CD4-positive, alpha-beta memory T cell (primary cell): ENCODE measurements at regions not wholly inside any gene's neighbourhood (a gene's known extent, or its start where the extent isn't known, plus 50 kb on each side); places are given as distances from the start of the nearest gene placed in this dataset.

ENCODE experiments used
- CTCF ChIA-PET: fragments of 350-600 bp; sonication (Branson Sonifier 250); formaldehyde crosslinking; loops from one replicate; lab custom pipeline; 2021; ENCODE audit warnings: inconsistent platforms; ENCODE audit not compliant: partially characterized antibody; lab: Charles Lee
- POLR2A ChIA-PET: fragments of 350-600 bp; sonication (Branson Sonifier 250); formaldehyde crosslinking; loops from one replicate; lab custom pipeline; 2021; ENCODE audit not compliant: partially characterized antibody; lab: Charles Lee
- DNase-seq, 5 donors: peaks; one replicate each; pipeline versions ENCODE4 v3.0.0 to v3.0.0-alpha.2; 2020 to 2022; ENCODE audit warnings: mixed read lengths in 1 of 5
- H3K27ac ChIP-seq: one replicate; pipeline ENCODE4 v1.7.0; 2013; ENCODE audit warnings: low read depth, low read length
- H3K27me3 ChIP-seq: 2 replicates; pipeline ENCODE4 v1.7.0; 2013; ENCODE audit warnings: mild to moderate bottlenecking, low read length, moderate library complexity; ENCODE audit not compliant: insufficient read depth
- H3K36me3 ChIP-seq: 2 replicates; pipeline ENCODE4 v1.7.0; 2013; ENCODE audit warnings: mild to moderate bottlenecking, low read length, moderate library complexity; ENCODE audit not compliant: insufficient read depth
- H3K4me1 ChIP-seq: 2 replicates; pipeline ENCODE4 v1.7.0; 2013; ENCODE audit warnings: mild to moderate bottlenecking, low read length, moderate library complexity; ENCODE audit not compliant: insufficient read depth
- H3K4me3 ChIP-seq, 2 donors: one replicate each; pipeline ENCODE4 v1.7.0; 2013; ENCODE audit warnings: low read length in 2 of 2, mild to moderate bottlenecking in 1 of 2
- H3K9me3 ChIP-seq, 2 donors: one replicate each; pipeline ENCODE4 v1.7.0; 2013; ENCODE audit warnings: low read length in 2 of 2, control low read depth in 1 of 2; ENCODE audit not compliant: control insufficient read depth in 1 of 2
- H3K27ac Mint-ChIP-seq, 7 donors: one replicate each; pipeline ENCODE4 v1.8.0; 2020 to 2021; ENCODE audit warnings: mixed read lengths in 7 of 7, mild to moderate bottlenecking in 6 of 7, inconsistent platforms in 3 of 7, moderate library complexity in 3 of 7
- H3K27me3 Mint-ChIP-seq, 2 donors: one replicate each; pipeline ENCODE4 v1.8.0; 2020 to 2021; ENCODE audit warnings: mixed read lengths in 2 of 2
- H3K36me3 Mint-ChIP-seq, 2 donors: one replicate each; pipeline ENCODE4 v1.8.0; 2020 to 2021; ENCODE audit warnings: mixed read lengths in 2 of 2, inconsistent platforms in 1 of 2, mild to moderate bottlenecking in 1 of 2
- H3K4me1 Mint-ChIP-seq, 4 donors: one replicate each; pipeline ENCODE4 v1.8.0; 2020 to 2021; ENCODE audit warnings: mixed read lengths in 4 of 4, mild to moderate bottlenecking in 1 of 4
- H3K4me3 Mint-ChIP-seq, 8 donors: one replicate each; pipeline ENCODE4 v1.8.0; 2020 to 2021; ENCODE audit warnings: mixed read lengths in 8 of 8, mild to moderate bottlenecking in 7 of 8, moderate library complexity in 6 of 8, inconsistent platforms in 3 of 8
- H3K9me3 Mint-ChIP-seq, 8 donors: one replicate each; pipeline ENCODE4 v1.8.0; 2020 to 2021; ENCODE audit warnings: mixed read lengths in 8 of 8, mild to moderate bottlenecking in 5 of 8, inconsistent platforms in 3 of 8, moderate library complexity in 1 of 8
- intact Hi-C: fragments of 100-400 bp; cut with micrococcal nuclease; formaldehyde crosslinking; loops from one replicate; pipeline ENCODE4 v1.15.1; 2023

DNA sequence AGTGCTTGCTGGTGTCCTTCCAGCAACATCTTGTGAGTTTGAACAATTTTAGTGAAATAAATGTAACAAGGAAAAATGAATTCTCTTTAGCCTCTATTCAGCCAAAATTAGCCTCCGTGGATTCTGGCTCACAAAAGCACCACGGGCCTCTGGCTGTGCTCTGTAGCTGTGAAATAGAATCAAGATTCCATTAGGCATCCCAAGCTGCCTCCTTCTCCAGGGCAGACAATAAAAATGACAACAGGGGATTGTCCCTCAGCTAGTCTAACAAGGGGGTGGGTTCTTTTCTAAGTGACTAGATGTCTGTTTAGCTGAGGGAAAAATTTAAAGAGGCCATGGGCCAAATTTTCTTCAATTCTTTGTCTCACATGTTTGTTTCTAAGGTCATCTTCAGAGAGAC, 254.7 kb upstream of the FIGN start:
- POLR2A ChIA-PET = no interaction called here
- DNase-seq = no peak
- Mint-ChIP-seq H3K27me3 (no peaks in the 10 kb centered on the region), H3K36me3 (no peaks in the 10 kb centered on the region), H3K4me1 (no peaks in the 10 kb centered on the region), H3K4me3 (no peak overlapping the region), H3K9me3 (peaks cover 0 to 12% (median 3%) of the 10 kb centered on the region in 8 donors), H3K27ac (no peak overlapping the region)
- Histone ChIP-seq H3K4me1 (no peaks in the 10 kb centered on the region), H3K27ac (no peak overlapping the region), H3K4me3 (no peak overlapping the region), H3K9me3 (no peaks in the 10 kb centered on the region), H3K27me3 (no peaks in the 10 kb centered on the region), H3K36me3 (no peaks in the 10 kb centered on the region)
- CTCF ChIA-PET = no interaction called here
- intact Hi-C loops = no loop called here

DNA sequence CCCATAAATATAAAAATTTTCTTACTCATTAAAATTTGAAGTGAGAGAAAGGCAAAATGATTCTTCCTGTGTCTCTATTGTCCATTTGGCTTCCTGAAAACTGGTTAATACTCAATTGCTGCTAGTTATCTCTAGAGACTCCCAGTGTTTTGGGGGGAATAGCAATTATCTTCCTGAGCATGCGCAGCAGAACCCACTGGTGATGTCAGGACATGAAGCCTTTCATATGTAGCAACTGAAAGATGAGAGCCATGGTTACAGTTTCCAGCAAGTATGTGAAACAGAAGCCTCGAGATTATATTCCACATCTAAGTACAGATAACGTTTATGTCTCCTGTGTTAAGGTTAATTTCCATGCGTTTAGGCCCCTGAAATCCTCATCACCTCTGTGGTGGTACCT, 254.3 kb upstream of the FIGN start:
- intact Hi-C loops = no loop called here
- POLR2A ChIA-PET = no interaction called here

DNA sequence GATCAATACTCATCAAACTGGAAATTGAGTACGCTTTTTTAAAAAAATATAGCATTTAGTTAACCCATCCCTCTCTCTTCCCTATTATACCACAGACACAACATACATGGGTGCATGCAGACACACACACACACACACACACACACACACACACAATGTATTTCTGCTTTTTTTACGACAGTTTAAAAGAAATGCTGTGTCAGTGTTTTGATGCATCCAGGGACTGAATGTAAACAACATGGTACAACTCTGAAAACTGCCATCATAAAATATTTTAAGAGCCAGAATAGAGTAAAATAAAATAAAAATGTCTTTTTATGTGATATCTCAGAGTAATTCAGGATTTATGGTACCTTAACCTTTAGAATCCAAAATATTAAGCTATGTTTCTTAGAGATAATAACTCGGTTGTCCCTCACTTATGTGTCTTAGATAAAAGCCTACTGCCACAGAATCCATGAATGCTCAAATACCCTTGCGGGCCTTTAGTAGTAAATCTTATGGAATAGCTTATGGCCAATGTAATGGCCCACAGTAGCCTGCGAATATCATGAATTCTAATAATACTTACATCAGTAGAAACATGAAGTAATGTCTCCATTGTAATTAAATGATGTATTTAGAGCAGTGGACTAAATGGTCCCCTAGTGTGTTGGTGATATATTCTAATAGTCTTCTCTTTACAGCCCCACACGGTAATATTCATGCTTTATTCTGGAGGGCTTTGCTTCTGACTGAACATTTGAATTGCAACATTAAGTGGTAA, 251.6 kb upstream of the FIGN start:
- Mint-ChIP-seq H3K27ac (no peak overlapping the region), H3K4me1 (no peaks in the 10 kb centered on the region), H3K36me3 (no peaks in the 10 kb centered on the region), H3K4me3 (no peak overlapping the region), H3K9me3 (peaks cover 0 to 6% (median 1%) of the 10 kb centered on the region in 8 donors), H3K27me3 (no peaks in the 10 kb centered on the region)
- ChIA-PET POLR2A (no interaction called here), CTCF (no interaction called here)
- Histone ChIP-seq H3K9me3 (no peaks in the 10 kb centered on the region), H3K4me3 (no peak overlapping the region), H3K27me3 (no peaks in the 10 kb centered on the region), H3K27ac (no peak overlapping the region), H3K4me1 (no peaks in the 10 kb centered on the region), H3K36me3 (no peaks in the 10 kb centered on the region)
- intact Hi-C loops = no loop called here
- DNase-seq = no peak

More for the DNA sequence above, 254.3 kb upstream of the FIGN start:
- Histone ChIP-seq H3K4me3 (no peak overlapping the region), H3K27me3 (no peaks in the 10 kb centered on the region), H3K9me3 (no peaks in the 10 kb centered on the region), H3K27ac (no peak overlapping the region), H3K36me3 (no peaks in the 10 kb centered on the region), H3K4me1 (no peaks in the 10 kb centered on the region)
- Mint-ChIP-seq H3K9me3 (peaks cover 0 to 12% (median 3%) of the 10 kb centered on the region in 8 donors), H3K27ac (no peak overlapping the region), H3K27me3 (no peaks in the 10 kb centered on the region), H3K4me1 (no peaks in the 10 kb centered on the region), H3K4me3 (no peak overlapping the region), H3K36me3 (no peaks in the 10 kb centered on the region)
- DNase-seq = no peak
- CTCF ChIA-PET = no interaction called here

DNA sequence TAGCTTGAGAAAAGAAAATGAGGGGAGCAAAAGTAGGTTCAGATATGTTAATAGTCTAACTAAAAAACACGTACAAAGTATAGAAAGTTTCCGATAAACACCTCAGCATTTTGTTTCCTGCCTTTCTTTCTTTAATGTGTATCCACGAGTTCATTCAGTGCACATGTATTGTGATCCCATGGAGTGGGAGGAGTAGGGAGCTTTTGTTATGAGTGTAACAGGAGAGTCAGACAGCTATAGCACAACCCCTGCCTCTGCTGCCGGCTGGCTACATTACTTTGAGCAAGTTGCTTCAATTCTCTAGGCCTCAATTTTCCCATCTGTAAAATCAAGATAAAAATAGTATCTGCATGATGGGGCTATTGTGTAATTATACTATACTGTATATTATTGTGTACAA, 249.2 kb upstream of the FIGN start:
- no peaks in the 10 kb centered on the region for H3K36me3 Mint-ChIP-seq
- ChIA-PET CTCF (interaction anchor here (1.1 kb wide), 1 partner anchor 14 kb away, joined by 3 read pairs; no protein-coding TSS in a partner anchor), POLR2A (no interaction called here)
- peaks cover 0 to 20% (median 4%) of the 10 kb centered on the region in 8 donors for H3K9me3 Mint-ChIP-seq
- no peaks in the 10 kb centered on the region for H3K4me1 Mint-ChIP-seq
- no peak overlapping the region for H3K27ac Mint-ChIP-seq
- no peak overlapping the region for H3K4me3 Mint-ChIP-seq
- no peak overlapping the region for H3K27ac ChIP-seq
- no peaks in the 10 kb centered on the region for H3K4me1 ChIP-seq
- intact Hi-C loops = no loop called here
- H3K27me3 Mint-ChIP-seq = no peaks in the 10 kb centered on the region
- DNase-seq = no peak
- peaks cover 0 to 4% of the 10 kb centered on the region in 2 donors for H3K9me3 ChIP-seq
- no peak overlapping the region for H3K4me3 ChIP-seq
- no peaks in the 10 kb centered on the region for H3K36me3 ChIP-seq
- H3K27me3 ChIP-seq = no peaks in the 10 kb centered on the region

DNA sequence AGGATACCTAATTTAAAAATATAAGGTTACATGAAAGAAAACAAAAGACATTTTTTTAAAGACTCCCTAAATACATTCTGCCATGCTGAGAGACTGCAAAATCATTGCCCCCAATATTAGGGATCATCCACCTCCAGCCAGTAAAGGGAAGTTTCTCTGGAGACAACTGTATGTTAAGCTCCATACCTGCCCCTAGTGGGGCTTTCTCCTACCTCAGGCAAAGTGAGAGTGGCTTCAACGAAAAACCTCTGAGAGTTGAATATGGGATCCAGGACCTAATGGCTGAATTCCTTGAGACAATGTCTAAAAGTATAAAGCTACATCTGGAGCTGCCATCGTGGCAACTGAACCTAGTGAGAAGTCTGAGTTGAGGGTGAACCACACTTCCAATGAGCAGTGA, 248.1 kb upstream of the FIGN start:
- H3K27ac Mint-ChIP-seq = no peak overlapping the region
- no peak overlapping the region for H3K27ac ChIP-seq
- POLR2A ChIA-PET = no interaction called here
- no peaks in the 10 kb centered on the region for H3K27me3 ChIP-seq
- H3K9me3 Mint-ChIP-seq = peaks cover 0 to 20% (median 3%) of the 10 kb centered on the region in 8 donors
- CTCF ChIA-PET = interaction anchor here (1.1 kb wide), 1 partner anchor 13 kb away, joined by 3 read pairs; no protein-coding TSS in a partner anchor
- H3K4me1 Mint-ChIP-seq = no peaks in the 10 kb centered on the region
- no peaks in the 10 kb centered on the region for H3K4me1 ChIP-seq
- no peaks in the 10 kb centered on the region for H3K36me3 Mint-ChIP-seq
- H3K4me3 Mint-ChIP-seq = no peak overlapping the region
- H3K36me3 ChIP-seq = no peaks in the 10 kb centered on the region
- DNase-seq = no peak
- peaks cover 0 to 4% of the 10 kb centered on the region in 2 donors for H3K9me3 ChIP-seq
- intact Hi-C loops = no loop called here
- H3K4me3 ChIP-seq = no peak overlapping the region
- no peaks in the 10 kb centered on the region for H3K27me3 Mint-ChIP-seq

DNA sequence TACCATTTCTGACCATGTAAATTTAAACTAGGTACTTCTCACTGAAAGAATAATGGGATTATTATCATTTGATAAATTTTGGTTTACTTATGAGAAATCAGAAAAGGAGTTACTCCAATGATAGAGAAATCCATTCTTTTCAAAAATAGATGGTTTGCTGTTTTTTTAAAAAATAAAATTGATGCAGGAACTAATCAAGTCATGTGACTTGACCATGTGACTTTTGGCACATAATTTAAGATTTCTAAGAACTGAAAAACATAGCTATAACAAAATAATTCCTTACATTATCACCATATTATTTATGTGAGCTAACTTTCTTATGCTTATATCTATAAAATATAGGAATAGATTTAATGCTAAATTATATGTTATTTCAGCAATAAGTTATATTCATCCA, 247.1 kb upstream of the FIGN start:
- no peak overlapping the region for H3K4me3 ChIP-seq
- H3K4me3 Mint-ChIP-seq = no peak overlapping the region
- DNase-seq = no peak
- H3K9me3 Mint-ChIP-seq = peaks cover 0 to 20% (median 3%) of the 10 kb centered on the region in 8 donors
- H3K27ac Mint-ChIP-seq = no peak overlapping the region
- H3K4me1 Mint-ChIP-seq = no peaks in the 10 kb centered on the region
- no peaks in the 10 kb centered on the region for H3K4me1 ChIP-seq
- intact Hi-C loops = no loop called here
- H3K9me3 ChIP-seq = peaks cover 0 to 4% of the 10 kb centered on the region in 2 donors
- H3K27ac ChIP-seq = no peak overlapping the region
- H3K27me3 Mint-ChIP-seq = no peaks in the 10 kb centered on the region
- H3K27me3 ChIP-seq = no peaks in the 10 kb centered on the region
- H3K36me3 Mint-ChIP-seq = no peaks in the 10 kb centered on the region
- no peaks in the 10 kb centered on the region for H3K36me3 ChIP-seq
- CTCF ChIA-PET = no interaction called here
- POLR2A ChIA-PET = no interaction called here

DNA sequence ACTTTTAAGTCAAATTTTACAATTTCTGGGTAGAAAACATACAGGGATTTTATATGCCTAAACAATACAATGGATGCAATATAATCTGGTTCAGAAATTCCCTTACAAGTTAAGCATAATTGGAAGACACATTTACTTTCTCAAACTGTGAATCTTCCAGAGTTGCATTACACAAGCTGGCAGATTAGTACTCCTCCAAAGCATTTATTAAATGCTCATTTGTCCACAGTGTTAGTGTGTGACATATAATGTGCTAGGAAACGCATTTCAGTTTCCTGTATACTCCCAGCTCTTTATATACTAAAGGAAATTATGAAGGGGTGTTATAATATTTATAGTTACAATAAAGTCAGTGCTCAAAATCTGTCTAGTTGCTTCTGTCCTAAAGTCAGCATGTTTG, 239.0 kb upstream of the FIGN start:
- Histone ChIP-seq H3K4me1 (no peaks in the 10 kb centered on the region), H3K27ac (no peak overlapping the region), H3K36me3 (no peaks in the 10 kb centered on the region), H3K9me3 (no peaks in the 10 kb centered on the region), H3K4me3 (no peak overlapping the region), H3K27me3 (no peaks in the 10 kb centered on the region)
- Mint-ChIP-seq H3K27me3 (no peaks in the 10 kb centered on the region), H3K36me3 (no peaks in the 10 kb centered on the region), H3K27ac (no peak overlapping the region), H3K4me3 (no peak overlapping the region), H3K9me3 (peaks cover 0 to 5% (median 2%) of the 10 kb centered on the region in 8 donors), H3K4me1 (no peaks in the 10 kb centered on the region)
- ChIA-PET POLR2A (no interaction called here), CTCF (no interaction called here)
- DNase-seq = no peak
- intact Hi-C loops = no loop called here
